Central memory CD8-positive, alpha-beta T cell (primary cell): ENCODE measurements at regions not wholly inside any gene's neighbourhood (a gene's known extent, or its start where the extent isn't known, plus 50 kb on each side); places are given as distances from the start of the nearest gene placed in this dataset.
"Not testable (repeated sequence)": the region's sequence is repeated elsewhere in the genome, so short reads cannot be mapped to it uniquely, and the experiment has no call there.

Experiments
- ATAC-seq: fragments of 150-1000 bp; cut with Tn5 transposase; replicated peaks from 2 replicates; pipeline ENCODE4 v1.10.0; 2022; ENCODE audit warnings: mild to moderate bottlenecking, moderate FRiP score, moderate number of reproducible peaks; ENCODE audit not compliant: poor library complexity, severe bottlenecking; ENCODE audit errors: extremely low read depth
- DNase-seq, 2 donors: peaks; one replicate each; pipeline ENCODE4 v3.0.0; 2021; ENCODE audit warnings: low spot score in 2 of 2
- H3K27ac Mint-ChIP-seq: one replicate; pipeline ENCODE4 v1.8.0; 2022; ENCODE audit warnings: low read depth, mild to moderate bottlenecking, moderate library complexity, mixed read lengths
- H3K27me3 Mint-ChIP-seq: one replicate; pipeline ENCODE4 v1.8.0; 2022; ENCODE audit warnings: mixed read lengths
- H3K36me3 Mint-ChIP-seq: one replicate; pipeline ENCODE4 v1.8.0; 2022; ENCODE audit warnings: mild to moderate bottlenecking, moderate library complexity, mixed read lengths; ENCODE audit not compliant: insufficient read depth
- H3K4me1 Mint-ChIP-seq: one replicate; pipeline ENCODE4 v1.8.0; 2022; ENCODE audit warnings: mixed read lengths
- H3K4me3 Mint-ChIP-seq: one replicate; pipeline ENCODE4 v1.8.0; 2022; ENCODE audit warnings: mild to moderate bottlenecking, moderate library complexity, mixed read lengths
- H3K9me3 Mint-ChIP-seq: one replicate; pipeline ENCODE4 v1.8.0; 2022; ENCODE audit warnings: mixed read lengths

- H3K36me3 Mint-ChIP-seq, result no peaks in the 10 kb centered on the region
Observed at GRCh38 chr6:56827908-56828649, 126.8 kb upstream of the BEND6 start.

GRCh38 chr6:56824431-56824830 lies 130.5 kb upstream of the BEND6 start:
- H3K36me3 Mint-ChIP-seq, H3K27me3 Mint-ChIP-seq, DNase-seq, H3K4me1 Mint-ChIP-seq, H3K9me3 Mint-ChIP-seq, H3K4me3 Mint-ChIP-seq, ATAC-seq, H3K27ac Mint-ChIP-seq: not testable (repeated sequence)

More at GRCh38 chr6:56827908-56828649, 126.8 kb upstream of the BEND6 start:
- no peak overlapping the region for H3K4me3 Mint-ChIP-seq
- H3K27ac Mint-ChIP-seq, result no peak overlapping the region
- no peaks in the 10 kb centered on the region for H3K4me1 Mint-ChIP-seq
- ATAC-seq (no peak), DNase-seq (no peak)
- H3K9me3 Mint-ChIP-seq, result no peaks in the 10 kb centered on the region
- H3K27me3 Mint-ChIP-seq, result no peaks in the 10 kb centered on the region

- Mint-ChIP-seq H3K27me3 (no peaks in the 10 kb centered on the region), H3K36me3 (no peaks in the 10 kb centered on the region), H3K27ac (no peak overlapping the region), H3K9me3 (no peaks in the 10 kb centered on the region), H3K4me3 (no peak overlapping the region), H3K4me1 (no peaks in the 10 kb centered on the region)
- DNase-seq, result no peak
- ATAC-seq, result no peak
Observed at GRCh38 chr6:56821005-56821432, 133.9 kb upstream of the BEND6 start.

- no peak for ATAC-seq
Observed at GRCh38 chr6:56820060-56820459, 134.8 kb upstream of the BEND6 start.

GRCh38 chr6:56819604-56820003 lies 135.3 kb upstream of the BEND6 start:
- ATAC-seq (no peak), DNase-seq (no peak)
- no peak overlapping the region for H3K27ac Mint-ChIP-seq
- no peaks in the 10 kb centered on the region for H3K4me1 Mint-ChIP-seq
- no peaks in the 10 kb centered on the region for H3K27me3 Mint-ChIP-seq
- no peak overlapping the region for H3K4me3 Mint-ChIP-seq
- H3K36me3 Mint-ChIP-seq, result no peaks in the 10 kb centered on the region
- no peaks in the 10 kb centered on the region for H3K9me3 Mint-ChIP-seq

More at GRCh38 chr6:56820060-56820459, 134.8 kb upstream of the BEND6 start:
- H3K9me3 Mint-ChIP-seq, result no peaks in the 10 kb centered on the region
- no peaks in the 10 kb centered on the region for H3K36me3 Mint-ChIP-seq
- H3K27me3 Mint-ChIP-seq, result no peaks in the 10 kb centered on the region
- H3K4me3 Mint-ChIP-seq, result no peak overlapping the region
- no peaks in the 10 kb centered on the region for H3K4me1 Mint-ChIP-seq
- no peak overlapping the region for H3K27ac Mint-ChIP-seq
- no peak for DNase-seq

- Mint-ChIP-seq H3K4me1 (no peaks in the 10 kb centered on the region), H3K27ac (no peak overlapping the region), H3K9me3 (no peaks in the 10 kb centered on the region), H3K4me3 (no peak overlapping the region), H3K36me3 (no peaks in the 10 kb centered on the region), H3K27me3 (no peaks in the 10 kb centered on the region)
- ATAC-seq, result no peak
- DNase-seq, result no peak
Observed at GRCh38 chr6:56816370-56816769, 138.5 kb upstream of the BEND6 start.

- H3K9me3 Mint-ChIP-seq, result no peaks in the 10 kb centered on the region
Observed at GRCh38 chr6:56815436-56815835, 139.5 kb upstream of the BEND6 start.

GRCh38 chr6:56814802-56815201 lies 140.1 kb upstream of the BEND6 start:
- Mint-ChIP-seq H3K27me3 (no peaks in the 10 kb centered on the region), H3K4me3 (no peak overlapping the region), H3K27ac (no peak overlapping the region), H3K9me3 (no peaks in the 10 kb centered on the region), H3K36me3 (no peaks in the 10 kb centered on the region), H3K4me1 (no peaks in the 10 kb centered on the region)
- ATAC-seq (no peak), DNase-seq (no peak)

More at GRCh38 chr6:56815436-56815835, 139.5 kb upstream of the BEND6 start:
- Mint-ChIP-seq H3K4me1 (no peaks in the 10 kb centered on the region), H3K36me3 (no peaks in the 10 kb centered on the region), H3K27ac (no peak overlapping the region), H3K4me3 (no peak overlapping the region), H3K27me3 (no peaks in the 10 kb centered on the region)
- DNase-seq, result no peak
- no peak for ATAC-seq

- H3K36me3 Mint-ChIP-seq, result no peaks in the 10 kb centered on the region
- no peaks in the 10 kb centered on the region for H3K9me3 Mint-ChIP-seq
- H3K4me1 Mint-ChIP-seq, result no peaks in the 10 kb centered on the region
- no peak overlapping the region for H3K27ac Mint-ChIP-seq
- H3K27me3 Mint-ChIP-seq, result no peaks in the 10 kb centered on the region
- DNase-seq, result no peak
- no peak overlapping the region for H3K4me3 Mint-ChIP-seq
- ATAC-seq, result no peak
Observed at GRCh38 chr6:56814308-56814707, 140.6 kb upstream of the BEND6 start.

- H3K27ac Mint-ChIP-seq, H3K4me3 Mint-ChIP-seq, H3K27me3 Mint-ChIP-seq, ATAC-seq, H3K36me3 Mint-ChIP-seq, H3K9me3 Mint-ChIP-seq, H3K4me1 Mint-ChIP-seq, DNase-seq: not testable (repeated sequence)
Observed at GRCh38 chr6:56812851-56813250, 142.1 kb upstream of the BEND6 start.

- H3K4me3 Mint-ChIP-seq, result no peak overlapping the region
- no peaks in the 10 kb centered on the region for H3K36me3 Mint-ChIP-seq
Observed at GRCh38 chr6:56808871-56809359, 146.0 kb upstream of the BEND6 start.

GRCh38 chr6:56807989-56808337 lies 146.9 kb upstream of the BEND6 start:
- Mint-ChIP-seq H3K9me3 (no peaks in the 10 kb centered on the region), H3K27ac (no peak overlapping the region), H3K27me3 (no peaks in the 10 kb centered on the region), H3K4me1 (no peaks in the 10 kb centered on the region), H3K36me3 (no peaks in the 10 kb centered on the region), H3K4me3 (no peak overlapping the region)
- ATAC-seq (no peak), DNase-seq (no peak)

More at GRCh38 chr6:56808871-56809359, 146.0 kb upstream of the BEND6 start:
- DNase-seq (no peak), ATAC-seq (no peak)
- Mint-ChIP-seq H3K27me3 (no peaks in the 10 kb centered on the region), H3K27ac (no peak overlapping the region), H3K4me1 (no peaks in the 10 kb centered on the region), H3K9me3 (no peaks in the 10 kb centered on the region)

GRCh38 chr6:56807326-56807988 lies 147.4 kb upstream of the BEND6 start:
- no peak overlapping the region for H3K4me3 Mint-ChIP-seq
- no peaks in the 10 kb centered on the region for H3K4me1 Mint-ChIP-seq
- H3K9me3 Mint-ChIP-seq, result no peaks in the 10 kb centered on the region

More at GRCh38 chr6:56807326-56807988, 147.4 kb upstream of the BEND6 start:
- H3K36me3 Mint-ChIP-seq, result no peaks in the 10 kb centered on the region
- ATAC-seq, result no peak
- no peak overlapping the region for H3K27ac Mint-ChIP-seq
- DNase-seq, result no peak
- no peaks in the 10 kb centered on the region for H3K27me3 Mint-ChIP-seq
